ENCODE measurements at regions not wholly inside any gene's neighbourhood (a gene's known extent, or its start where the extent isn't known, plus 50 kb on each side); places are given as distances from the start of the nearest gene placed in this dataset.

DNA sequence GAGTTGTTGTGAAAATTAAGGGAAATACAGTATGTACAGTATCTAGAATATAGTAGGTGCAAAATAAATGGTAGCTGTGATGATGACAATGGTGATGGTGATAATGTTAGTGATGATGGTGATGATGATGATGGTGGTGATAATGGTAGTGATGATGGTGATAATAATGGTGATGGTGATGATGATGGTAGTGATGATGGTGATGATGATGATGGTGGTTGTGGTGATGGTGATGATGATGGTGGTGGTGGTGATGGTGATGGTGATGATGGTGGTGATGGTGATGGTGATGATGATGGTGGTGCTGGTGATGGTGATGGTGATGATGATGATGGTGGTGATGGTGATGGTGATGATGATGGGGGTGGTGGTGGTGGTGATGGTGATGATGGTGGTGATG, 91.3 kb upstream of the FOXF1 start:
- TF ChIP-seq EP300 (IDR thresholded peaks at IDR 0.05) (no peak), SMC3 (IDR thresholded peaks at IDR 0.05) (no peak)
- TF ChIP-seq, protein P1, sequence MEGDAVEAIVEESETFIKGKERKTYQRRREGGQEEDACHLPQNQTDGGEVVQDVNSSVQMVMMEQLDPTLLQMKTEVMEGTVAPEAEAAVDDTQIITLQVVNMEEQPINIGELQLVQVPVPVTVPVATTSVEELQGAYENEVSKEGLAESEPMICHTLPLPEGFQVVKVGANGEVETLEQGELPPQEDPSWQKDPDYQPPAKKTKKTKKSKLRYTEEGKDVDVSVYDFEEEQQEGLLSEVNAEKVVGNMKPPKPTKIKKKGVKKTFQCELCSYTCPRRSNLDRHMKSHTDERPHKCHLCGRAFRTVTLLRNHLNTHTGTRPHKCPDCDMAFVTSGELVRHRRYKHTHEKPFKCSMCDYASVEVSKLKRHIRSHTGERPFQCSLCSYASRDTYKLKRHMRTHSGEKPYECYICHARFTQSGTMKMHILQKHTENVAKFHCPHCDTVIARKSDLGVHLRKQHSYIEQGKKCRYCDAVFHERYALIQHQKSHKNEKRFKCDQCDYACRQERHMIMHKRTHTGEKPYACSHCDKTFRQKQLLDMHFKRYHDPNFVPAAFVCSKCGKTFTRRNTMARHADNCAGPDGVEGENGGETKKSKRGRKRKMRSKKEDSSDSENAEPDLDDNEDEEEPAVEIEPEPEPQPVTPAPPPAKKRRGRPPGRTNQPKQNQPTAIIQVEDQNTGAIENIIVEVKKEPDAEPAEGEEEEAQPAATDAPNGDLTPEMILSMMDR (IDR thresholded peaks at IDR 0.05), result no peak

Data from A549 (cell line).